CD14-positive monocyte (primary cell): ENCODE measurements at regions not wholly inside any gene's neighbourhood (a gene's known extent, or its start where the extent isn't known, plus 50 kb on each side); places are given as distances from the start of the nearest gene placed in this dataset.

Experiments
- DNase-seq, 3 donors: peaks; one replicate each; pipeline ENCODE4 v3.0.0-alpha.2; 2011 to 2022
- H2AFZ ChIP-seq: 2 replicates; pipeline ENCODE4 v1.6.0; 2012; ENCODE audit warnings: mild to moderate bottlenecking, low read depth, low read length, inconsistent platforms; ENCODE audit not compliant: insufficient read depth, poor library complexity, severe bottlenecking
- H3K27ac ChIP-seq, 2 donors: 1 replicate in 1 of 2; 2 replicates in 1 of 2; pipeline ENCODE4 v1.5.1; 2012 to 2013; ENCODE audit warnings: low read length in 2 of 2, control low read depth in 1 of 2, inconsistent platforms in 1 of 2, low read depth in 1 of 2, mild to moderate bottlenecking in 1 of 2
- H3K27me3 ChIP-seq, 2 donors: one replicate each; pipeline versions ENCODE4 v1.6.0 to v1.6.1; 2011 to 2013; ENCODE audit warnings: low read length in 2 of 2; ENCODE audit not compliant: control insufficient read depth in 2 of 2, insufficient read depth in 2 of 2
- H3K36me3 ChIP-seq, 2 donors: replicated peaks in 1 of 2; 1 replicate in 1 of 2; 2 replicates in 1 of 2; pipeline versions ENCODE4 v1.5.1 to v1.6.1; 2012 to 2013; ENCODE audit warnings: low read length in 2 of 2, control low read depth in 1 of 2, inconsistent platforms in 1 of 2, mild to moderate bottlenecking in 1 of 2; ENCODE audit not compliant: insufficient read depth in 2 of 2, control insufficient read depth in 1 of 2
- H3K4me1 ChIP-seq, 2 donors: 1 replicate in 1 of 2; 2 replicates in 1 of 2; pipeline versions ENCODE4 v1.5.1 to v1.6.1; 2012 to 2013; ENCODE audit warnings: low read length in 2 of 2, control low read depth in 1 of 2, inconsistent platforms in 1 of 2, mild to moderate bottlenecking in 1 of 2, moderate library complexity in 1 of 2; ENCODE audit not compliant: insufficient read depth in 2 of 2, control insufficient read depth in 1 of 2
- H3K4me2 ChIP-seq: replicated peaks from 2 replicates; pipeline ENCODE3; 2012; ENCODE audit warnings: low read length, moderate library complexity, mild to moderate bottlenecking; ENCODE audit not compliant: poor library complexity, severe bottlenecking; ENCODE audit errors: extremely low read depth
- H3K4me3 ChIP-seq, 3 experiments: fragments of 200-600 bp in 1 of 3; sonication (generic) in 1 of 3; replicated peaks in 1 of 3; 1 replicate in 2 of 3; 2 replicates in 1 of 3; pipeline ENCODE4 v1.5.1; 2011 to 2013; ENCODE audit warnings: low read length in 3 of 3, mild to moderate bottlenecking in 3 of 3, control low read depth in 2 of 3, low read depth in 2 of 3, inconsistent platforms in 1 of 3, moderate library complexity in 1 of 3
- H3K79me2 ChIP-seq: 2 replicates; pipeline ENCODE4 v1.6.0; 2012; ENCODE audit warnings: mild to moderate bottlenecking, control low read depth, inconsistent platforms, low read length, moderate library complexity; ENCODE audit not compliant: insufficient read depth
- H3K9ac ChIP-seq: 2 replicates; pipeline ENCODE4 v1.6.0; 2017; ENCODE audit warnings: low read length, mild to moderate bottlenecking; ENCODE audit not compliant: insufficient read depth, poor library complexity, severe bottlenecking
- H3K9me3 ChIP-seq, 2 donors: replicated peaks in 1 of 2; 1 replicate in 1 of 2; 2 replicates in 1 of 2; pipeline versions ENCODE4 v1.5.1 to v1.6.1; 2012 to 2013; ENCODE audit warnings: low read length in 2 of 2, control low read depth in 1 of 2; ENCODE audit not compliant: control insufficient read depth in 1 of 2, insufficient read depth in 1 of 2
- H4K20me1 ChIP-seq: 2 replicates; pipeline ENCODE4 v1.6.0; 2012; ENCODE audit warnings: mild to moderate bottlenecking, low read length, control low read depth, moderate library complexity; ENCODE audit not compliant: insufficient read depth
- H3K27ac Mint-ChIP-seq, 7 donors: one replicate each; pipeline ENCODE4 v1.8.0; 2020; ENCODE audit warnings: mild to moderate bottlenecking in 7 of 7, mixed read lengths in 7 of 7, moderate library complexity in 6 of 7, inconsistent platforms in 2 of 7
- H3K27me3 Mint-ChIP-seq, 3 donors: one replicate each; pipeline ENCODE4 v1.8.0; 2021 to 2022; ENCODE audit warnings: low read depth in 3 of 3, mild to moderate bottlenecking in 3 of 3, mixed read lengths in 3 of 3, moderate library complexity in 3 of 3, inconsistent platforms in 1 of 3
- H3K36me3 Mint-ChIP-seq, 2 donors: one replicate each; pipeline ENCODE4 v1.8.0; 2020; ENCODE audit warnings: mixed read lengths in 2 of 2, inconsistent platforms in 1 of 2, mild to moderate bottlenecking in 1 of 2
- H3K4me1 Mint-ChIP-seq: one replicate; pipeline ENCODE4 v1.8.0; 2020; ENCODE audit warnings: mild to moderate bottlenecking, mixed read lengths
- H3K4me3 Mint-ChIP-seq, 2 donors: one replicate each; pipeline ENCODE4 v1.8.0; 2020; ENCODE audit warnings: mild to moderate bottlenecking in 2 of 2, mixed read lengths in 2 of 2, moderate library complexity in 1 of 2
- H3K9me3 Mint-ChIP-seq, 7 donors: one replicate each; pipeline ENCODE4 v1.8.0; 2020 to 2022; ENCODE audit warnings: mixed read lengths in 7 of 7, mild to moderate bottlenecking in 6 of 7, moderate library complexity in 6 of 7, inconsistent platforms in 2 of 7
- WGBS: methylation state at CpG from one replicate; pipeline ENCODE4 v1.1.5; 2013; ENCODE audit warnings: missing lambda C conversion rate; ENCODE audit not compliant: insufficient coverage; 5-methylcytosine and 5-hydroxymethylcytosine counted together
- intact Hi-C, 2 donors: fragments of 100-400 bp; cut with micrococcal nuclease; formaldehyde crosslinking; loops; one replicate each; pipeline versions ENCODE4 v1.15.0 to v1.15.1; 2023
- TF ChIP-seq, protein P1 (sequence below): fragments of 200-600 bp; IDR thresholded peaks from one replicate; pipeline ENCODE4 v1.8.0; 2022; ENCODE audit warnings: antibody characterized with exemption, mild to moderate bottlenecking

DNA sequence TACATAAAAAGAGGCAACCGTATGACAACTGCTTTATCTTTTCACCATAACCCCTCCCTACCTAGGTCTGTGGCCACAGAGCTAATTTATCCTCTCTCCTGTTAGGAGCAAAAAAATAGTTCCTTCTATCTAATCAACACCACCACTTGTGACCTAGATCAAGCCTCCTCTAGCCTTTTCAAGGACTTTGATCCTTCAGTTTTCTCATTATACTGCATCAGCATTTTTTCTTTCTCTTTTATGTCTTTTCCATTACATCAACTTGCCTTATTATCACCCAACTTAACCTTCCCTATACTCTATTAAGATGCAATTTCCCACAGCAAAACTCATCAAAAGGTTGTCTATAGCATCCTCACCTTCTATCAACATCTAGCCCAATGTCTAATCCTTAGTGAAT, 211.0 kb downstream of the ANKRD50 start:
- intact Hi-C loops, result no loop called here
- DNase-seq, result no peak
- TF ChIP-seq, protein P1, sequence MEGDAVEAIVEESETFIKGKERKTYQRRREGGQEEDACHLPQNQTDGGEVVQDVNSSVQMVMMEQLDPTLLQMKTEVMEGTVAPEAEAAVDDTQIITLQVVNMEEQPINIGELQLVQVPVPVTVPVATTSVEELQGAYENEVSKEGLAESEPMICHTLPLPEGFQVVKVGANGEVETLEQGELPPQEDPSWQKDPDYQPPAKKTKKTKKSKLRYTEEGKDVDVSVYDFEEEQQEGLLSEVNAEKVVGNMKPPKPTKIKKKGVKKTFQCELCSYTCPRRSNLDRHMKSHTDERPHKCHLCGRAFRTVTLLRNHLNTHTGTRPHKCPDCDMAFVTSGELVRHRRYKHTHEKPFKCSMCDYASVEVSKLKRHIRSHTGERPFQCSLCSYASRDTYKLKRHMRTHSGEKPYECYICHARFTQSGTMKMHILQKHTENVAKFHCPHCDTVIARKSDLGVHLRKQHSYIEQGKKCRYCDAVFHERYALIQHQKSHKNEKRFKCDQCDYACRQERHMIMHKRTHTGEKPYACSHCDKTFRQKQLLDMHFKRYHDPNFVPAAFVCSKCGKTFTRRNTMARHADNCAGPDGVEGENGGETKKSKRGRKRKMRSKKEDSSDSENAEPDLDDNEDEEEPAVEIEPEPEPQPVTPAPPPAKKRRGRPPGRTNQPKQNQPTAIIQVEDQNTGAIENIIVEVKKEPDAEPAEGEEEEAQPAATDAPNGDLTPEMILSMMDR, result no peak
- 100% methylated on average over 1 of the region's 1 CpG for WGBS
- no peaks in the 10 kb centered on the region for H4K20me1 ChIP-seq
- Mint-ChIP-seq H3K4me1 (no peaks in the 10 kb centered on the region), H3K27me3 (peaks cover 0 to 4% (median 3%) of the 10 kb centered on the region in 3 donors), H3K36me3 (no peaks in the 10 kb centered on the region), H3K27ac (no peak overlapping the region), H3K9me3 (peaks cover 0 to 6% (median 0%) of the 10 kb centered on the region in 7 donors), H3K4me3 (no peak overlapping the region)
- no peak overlapping the region for H3K4me2 ChIP-seq
- no peaks in the 10 kb centered on the region for H3K36me3 ChIP-seq
- no peak overlapping the region for H2AFZ ChIP-seq
- no peaks in the 10 kb centered on the region for H3K79me2 ChIP-seq
- H3K27me3 ChIP-seq, result no peaks in the 10 kb centered on the region
- no peak overlapping the region for H3K27ac ChIP-seq
- H3K4me1 ChIP-seq, result no peaks in the 10 kb centered on the region
- no peaks in the 10 kb centered on the region for H3K9me3 ChIP-seq
- H3K4me3 ChIP-seq, result no peak overlapping the region
- no peak overlapping the region for H3K9ac ChIP-seq

DNA sequence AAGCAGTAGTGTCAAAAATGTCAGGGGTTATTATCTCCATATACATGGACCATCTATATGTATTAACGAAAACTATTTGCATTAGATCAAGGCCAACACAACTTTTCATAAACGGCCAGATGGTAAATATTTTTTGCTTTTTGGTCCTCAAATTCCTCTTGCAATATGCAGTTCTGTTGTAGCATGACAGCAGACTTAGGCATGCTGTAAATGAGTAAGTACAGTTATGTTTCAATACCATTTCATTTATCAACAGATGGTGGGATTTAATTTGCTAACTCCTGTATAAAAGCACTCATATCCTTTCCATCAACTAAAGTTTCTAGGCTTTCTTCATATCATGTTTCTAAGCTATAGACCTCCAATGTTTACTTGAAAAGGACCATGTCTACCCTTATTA, 208.1 kb downstream of the ANKRD50 start:
- Mint-ChIP-seq H3K4me3 (no peak overlapping the region), H3K9me3 (peaks cover 0 to 8% (median 1%) of the 10 kb centered on the region in 7 donors), H3K27ac (no peak overlapping the region), H3K4me1 (no peaks in the 10 kb centered on the region), H3K36me3 (no peaks in the 10 kb centered on the region), H3K27me3 (peaks cover 0 to 4% (median under 1%) of the 10 kb centered on the region in 3 donors)
- Histone ChIP-seq H4K20me1 (no peaks in the 10 kb centered on the region), H3K79me2 (no peaks in the 10 kb centered on the region), H3K27me3 (no peaks in the 10 kb centered on the region), H3K36me3 (no peaks in the 10 kb centered on the region), H3K27ac (no peak overlapping the region), H3K4me2 (no peak overlapping the region), H3K4me1 (no peaks in the 10 kb centered on the region), H3K9me3 (no peaks in the 10 kb centered on the region), H3K9ac (no peak overlapping the region), H3K4me3 (no peak overlapping the region), H2AFZ (no peak overlapping the region)
- DNase-seq, result no peak
- WGBS, result no CpG with 5 or more reads among the region's 2 CpGs
- TF ChIP-seq, protein P1, result no peak
- intact Hi-C loops, result no loop called here
